HG03108 (cell line): ENCODE measurements at regions not wholly inside any gene's neighbourhood (a gene's known extent, or its start where the extent isn't known, plus 50 kb on each side); places are given as distances from the start of the nearest gene placed in this dataset.
"Not testable (repeated sequence)": the region's sequence is repeated elsewhere in the genome, so short reads cannot be mapped to it uniquely, and the experiment has no call there.

Experiments
- ATAC-seq: cut with Tn5 transposase; IDR thresholded peaks from one replicate; pipeline ENCODE4 v1.9.1; 2021; ENCODE audit warnings: moderate library complexity; ENCODE audit not compliant: unreplicated experiment

DNA sequence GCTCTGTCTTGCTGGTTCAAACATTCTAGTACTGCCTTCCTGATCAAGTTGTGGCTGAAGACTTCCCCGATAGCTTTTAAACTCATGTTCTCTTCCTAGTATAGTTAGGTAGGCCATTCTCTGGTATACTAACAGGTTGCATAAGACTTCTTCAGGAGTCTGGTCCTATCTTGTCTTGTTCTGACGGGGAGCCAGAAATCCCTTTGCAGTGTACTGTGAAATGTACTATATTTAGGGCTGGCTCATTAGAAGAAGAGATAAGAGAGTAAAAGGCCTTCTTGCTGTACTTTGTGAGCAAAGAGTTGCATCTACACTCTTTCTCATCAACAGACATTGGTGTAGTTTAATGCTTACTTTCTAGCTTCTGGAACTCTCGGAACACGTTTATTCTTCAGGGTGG lies 331.9 kb downstream of the NUP35 start:
- ATAC-seq = no peak

DNA sequence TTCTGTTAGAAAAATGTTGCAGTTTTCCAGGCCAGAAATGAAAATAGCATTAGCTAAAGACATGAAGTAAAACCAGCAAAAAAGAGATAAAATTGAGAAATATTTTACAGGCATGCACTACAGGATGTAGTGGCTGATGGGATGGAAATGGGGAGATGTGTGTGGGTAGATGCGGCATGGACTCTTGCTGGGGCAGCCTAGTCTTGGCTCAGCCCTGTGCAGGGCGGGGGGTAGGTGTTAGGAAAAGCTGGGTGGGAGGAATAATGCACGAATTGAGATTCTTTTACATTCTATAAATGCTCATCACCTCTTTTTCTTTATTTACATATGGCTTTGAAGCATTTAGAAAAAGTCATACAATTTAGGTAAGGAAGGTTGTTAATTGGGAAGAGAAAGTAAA lies 334.2 kb downstream of the NUP35 start:
- ATAC-seq = no peak

- ATAC-seq = no peak
These were observed 335.2 kb downstream of the NUP35 start for GRCh38 chr2:183459466-183459865.

DNA sequence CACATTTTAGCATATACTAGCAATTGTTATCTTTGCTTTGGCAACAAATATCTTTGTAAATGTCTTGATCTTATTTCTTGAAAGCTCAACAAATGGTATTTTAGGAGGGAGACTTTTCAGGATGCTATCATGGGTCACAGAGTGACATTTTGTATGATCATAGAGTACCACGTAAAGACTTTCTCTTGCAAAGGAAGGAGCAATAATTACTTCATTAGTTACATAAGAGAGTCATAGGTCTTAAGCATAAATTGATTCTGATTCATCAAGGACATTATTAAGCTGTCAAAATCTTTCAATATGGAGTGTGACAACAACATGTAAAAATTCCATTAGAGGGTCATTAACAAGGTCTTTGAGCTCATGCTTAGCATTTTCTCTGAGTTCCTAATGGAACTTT lies 339.6 kb downstream of the NUP35 start:
- no peak for ATAC-seq

- ATAC-seq = no peak
These were observed 340.8 kb downstream of the NUP35 start for GRCh38 chr2:183465048-183465447.

DNA sequence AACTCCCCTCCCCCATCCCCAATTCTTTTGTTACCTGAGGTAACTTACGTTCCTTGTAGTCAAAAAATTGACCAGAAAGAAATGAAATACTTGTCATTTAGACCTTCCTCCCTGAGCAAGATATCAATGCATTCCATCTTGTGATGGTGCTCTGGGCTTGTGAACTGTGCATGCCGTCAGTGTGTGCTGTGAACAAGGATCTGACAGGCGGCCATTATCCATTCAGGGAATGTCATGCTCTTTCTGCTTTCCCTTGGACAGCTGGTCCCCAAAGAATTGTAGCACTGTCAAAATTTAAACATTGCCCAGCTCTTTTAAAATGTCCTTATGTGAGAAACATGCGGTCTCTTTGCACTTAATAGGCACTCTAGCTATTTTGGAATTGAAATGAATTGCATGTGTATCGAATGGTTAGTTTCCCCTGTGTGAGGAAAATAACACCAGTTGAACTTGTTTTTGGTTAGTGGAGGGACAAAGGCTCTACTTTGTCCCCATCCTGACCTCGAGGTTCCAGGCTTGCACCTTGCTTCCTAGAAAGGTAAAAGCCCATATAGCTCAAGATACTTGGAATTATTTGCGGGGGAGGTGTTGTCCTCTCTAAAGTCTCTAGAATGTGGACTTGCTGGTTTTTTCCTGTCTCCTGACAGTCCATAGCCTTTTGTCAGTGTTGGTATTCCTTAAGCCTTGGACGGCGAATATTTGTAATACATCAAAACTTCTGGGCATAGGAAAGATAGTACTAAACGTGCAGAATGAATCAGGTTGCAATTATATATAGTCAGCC lies 350.9 kb downstream of the NUP35 start:
- no peak for ATAC-seq

- ATAC-seq = no peak
These were observed 352.2 kb downstream of the NUP35 start for GRCh38 chr2:183476490-183476889.

DNA sequence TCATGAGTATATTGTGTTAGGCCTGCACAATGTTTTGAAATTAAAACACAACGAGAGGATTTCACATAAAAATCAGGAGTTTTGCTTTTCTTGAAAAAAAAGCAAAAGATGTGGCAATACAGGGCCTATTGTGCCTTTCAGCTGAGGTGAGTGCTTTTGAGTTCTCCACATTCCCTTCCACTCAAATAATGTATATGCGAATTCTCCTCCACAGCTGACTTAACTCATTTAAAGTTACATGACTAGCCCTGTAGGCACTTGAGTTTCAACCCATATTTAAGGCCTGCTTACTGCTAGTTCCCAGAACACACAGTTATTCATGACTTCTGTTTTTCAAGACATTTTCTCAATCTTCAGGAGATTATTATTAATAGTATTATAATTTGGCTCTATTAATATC lies 353.1 kb downstream of the NUP35 start:
- no peak for ATAC-seq

GRCh38 chr2:183478941-183479595 lies 354.8 kb downstream of the NUP35 start:
- not testable (repeated sequence) for ATAC-seq

DNA sequence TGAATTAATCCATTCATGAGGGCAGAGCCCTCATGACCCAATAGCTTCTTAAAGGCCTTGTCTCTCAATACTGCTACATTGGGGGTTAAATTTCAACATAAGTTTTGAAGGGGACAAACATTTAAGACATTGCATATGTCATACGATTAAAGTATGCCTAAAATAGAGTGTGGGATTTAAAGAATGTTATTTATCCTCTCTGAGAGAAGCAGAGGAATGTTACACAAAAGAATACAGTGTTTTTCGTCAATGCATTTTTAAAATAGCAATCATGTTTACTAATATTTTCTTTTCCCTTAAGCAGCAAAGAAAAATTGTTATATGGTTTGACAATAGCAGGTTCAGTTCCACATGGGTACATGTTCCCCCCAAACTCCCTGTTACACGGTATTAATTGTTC lies 363.1 kb downstream of the NUP35 start:
- ATAC-seq = no peak

- ATAC-seq = no peak
These were observed 364.2 kb downstream of the NUP35 start for GRCh38 chr2:183488421-183488820.

DNA sequence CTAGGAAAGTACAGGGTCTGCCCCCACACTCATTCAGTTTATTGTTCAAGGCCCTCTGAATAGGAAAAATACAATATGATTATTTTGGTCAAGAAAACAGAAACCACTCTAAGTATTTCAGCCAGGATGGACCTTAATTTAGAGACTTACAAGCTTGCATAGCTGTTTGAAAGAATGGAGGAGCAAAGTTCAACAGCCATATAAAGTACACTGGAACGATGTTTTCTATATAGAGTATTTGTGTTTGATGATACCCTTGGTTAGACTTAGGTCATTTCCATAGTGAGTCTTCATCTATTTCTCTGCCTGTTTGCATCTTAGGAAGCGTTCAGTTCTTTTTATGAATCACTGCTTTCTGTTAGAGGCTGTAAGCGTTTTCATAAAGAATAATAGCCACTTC lies 366.2 kb downstream of the NUP35 start:
- ATAC-seq = no peak

DNA sequence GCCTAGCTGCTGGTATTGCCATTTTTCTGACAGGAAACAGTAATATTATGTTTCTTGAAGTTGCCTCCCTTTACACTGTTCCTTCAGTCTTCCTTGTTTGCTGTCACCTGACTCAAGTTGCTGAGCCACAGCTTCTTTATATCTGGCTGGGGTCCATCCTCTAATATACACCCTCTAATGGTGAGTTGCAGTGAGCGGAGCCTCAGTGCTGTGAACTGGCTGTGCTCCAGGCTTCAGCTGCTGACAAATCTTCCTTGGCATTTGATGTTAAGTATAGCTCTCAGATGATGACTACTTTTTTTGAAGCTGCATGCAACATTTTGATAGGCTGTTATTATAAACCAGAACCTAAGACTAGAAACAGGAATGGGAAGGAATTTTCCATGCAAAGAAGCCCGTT lies 366.7 kb downstream of the NUP35 start:
- ATAC-seq = no peak

DNA sequence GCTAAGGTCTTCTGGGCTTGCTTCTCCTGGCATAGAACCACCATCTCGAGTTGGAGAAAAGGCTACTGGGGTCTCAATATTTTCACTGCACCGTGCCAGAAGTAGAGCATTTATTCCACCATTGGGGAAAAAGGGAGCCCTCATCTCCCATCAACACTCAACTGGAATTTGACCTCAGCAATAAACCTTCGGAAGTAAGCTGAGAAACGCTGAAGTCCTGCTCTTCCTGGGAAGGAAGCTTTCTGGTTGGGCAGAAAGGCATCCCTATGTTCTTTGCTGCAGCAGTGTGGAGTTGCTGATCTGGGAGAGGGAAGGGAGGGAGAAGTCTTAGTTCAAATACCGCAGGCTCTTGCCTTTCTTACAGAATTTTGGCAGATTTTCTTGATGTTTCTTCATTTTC lies 368.8 kb downstream of the NUP35 start:
- no peak for ATAC-seq

- no peak for ATAC-seq
These were observed 370.8 kb downstream of the NUP35 start for GRCh38 chr2:183495079-183495478.

- ATAC-seq = peak; percentile 85
These were observed 371.5 kb downstream of the NUP35 start for GRCh38 chr2:183495589-183496267.

GRCh38 chr2:183497861-183498260 lies 373.6 kb downstream of the NUP35 start:
- ATAC-seq = no peak

DNA sequence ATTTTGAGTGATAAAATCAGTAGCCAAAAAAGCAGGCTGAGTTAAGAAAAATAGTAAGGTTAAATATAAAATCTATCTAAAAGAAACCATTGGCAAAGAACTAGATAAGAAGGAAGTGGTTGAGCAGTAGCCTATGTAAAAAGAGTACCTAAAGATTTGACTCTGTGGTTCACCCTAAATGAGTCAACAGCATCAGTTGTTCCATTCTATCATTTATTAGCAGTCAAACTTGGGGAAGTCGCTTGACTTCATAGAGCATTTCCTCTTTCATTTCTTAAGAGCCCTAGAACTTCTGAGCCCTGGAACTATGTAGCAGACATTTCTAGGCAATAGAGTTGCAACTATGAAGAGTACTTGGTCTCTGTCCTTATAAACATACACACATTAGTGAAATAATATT lies 381.7 kb downstream of the NUP35 start:
- peak; percentile 89 for ATAC-seq

- ATAC-seq = no peak
These were observed 386.9 kb downstream of the NUP35 start for GRCh38 chr2:183511154-183511553.

DNA sequence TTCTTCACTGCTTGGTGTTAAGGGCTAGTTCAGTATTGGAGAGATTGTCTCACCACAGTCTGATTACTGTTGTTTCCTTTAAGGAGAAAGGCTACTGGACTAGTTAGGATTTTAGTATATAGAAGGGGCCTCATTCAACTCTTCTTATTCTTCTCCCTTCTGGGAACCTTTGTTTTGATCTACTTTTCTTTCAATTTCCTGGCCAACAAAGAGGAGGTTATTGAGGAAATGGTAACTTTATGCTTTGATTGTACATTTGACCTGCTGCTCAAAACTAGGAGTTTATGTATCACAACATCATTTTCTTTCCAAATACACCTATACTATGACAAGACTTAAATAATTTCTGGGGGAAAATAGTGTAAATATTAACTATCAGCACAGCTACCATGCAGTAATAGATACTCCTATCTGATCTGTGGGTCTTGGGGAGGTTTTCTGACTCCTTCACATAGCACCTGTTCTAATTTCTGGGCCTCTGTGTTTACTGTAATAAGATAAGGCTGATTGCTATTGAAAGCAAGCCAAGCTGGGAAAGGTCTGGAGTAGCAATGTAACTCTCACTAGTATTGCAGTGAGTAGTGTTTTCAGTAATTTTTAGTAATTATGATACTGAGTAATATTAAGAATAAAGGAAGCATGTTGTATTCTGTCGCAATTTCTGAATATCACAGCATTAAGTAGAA lies 395.3 kb downstream of the NUP35 start:
- no peak for ATAC-seq

DNA sequence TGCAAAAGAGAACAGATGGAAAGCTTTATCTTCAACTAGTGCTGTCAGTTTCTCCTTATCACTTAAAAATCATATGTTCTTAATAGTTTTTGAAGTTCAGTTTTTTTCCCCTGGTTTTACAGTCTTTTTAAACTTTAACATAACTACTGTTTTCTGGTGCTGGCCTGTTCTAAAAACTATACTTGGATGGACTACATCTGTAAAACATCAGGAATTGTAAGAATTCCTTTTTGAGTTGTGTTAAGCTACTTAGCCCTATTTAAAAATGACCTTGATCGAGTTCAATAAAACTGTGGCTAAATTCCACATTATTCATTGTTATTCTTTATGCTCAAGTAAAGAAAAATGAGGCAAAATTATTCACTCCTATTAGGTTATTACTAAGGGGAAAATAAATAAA lies 397.7 kb downstream of the NUP35 start:
- ATAC-seq = no peak
